Epidermal melanocyte (primary cell): ENCODE measurements at regions not wholly inside any gene's neighbourhood (a gene's known extent, or its start where the extent isn't known, plus 50 kb on each side); places are given as distances from the start of the nearest gene placed in this dataset.

ENCODE experiments used
- DNase-seq: peaks from one replicate; pipeline ENCODE4 v3.0.0; 2011; ENCODE audit warnings: low spot score; ENCODE audit not compliant: insufficient read length

DNA sequence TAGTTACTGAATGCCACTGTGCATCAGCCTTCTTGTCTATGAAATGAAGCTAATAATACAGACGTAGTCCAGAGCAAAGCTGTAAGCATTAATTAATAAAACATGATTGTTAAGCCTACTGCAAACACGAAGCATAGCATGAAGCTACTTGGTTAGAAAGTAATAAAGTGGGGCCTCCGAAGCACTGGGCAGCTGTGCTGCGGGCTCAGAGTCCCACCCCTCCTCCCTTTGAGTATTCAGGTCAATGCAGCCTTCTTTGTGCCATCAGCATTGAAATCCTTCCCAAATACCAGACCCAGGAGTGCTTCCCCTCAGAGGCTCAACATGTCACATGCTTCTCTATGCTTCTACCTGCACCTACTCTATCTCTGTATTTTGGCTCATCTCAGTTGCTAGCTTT, 1112.6 kb downstream of the IGSF11 start:
- DNase-seq, result no peak

DNA sequence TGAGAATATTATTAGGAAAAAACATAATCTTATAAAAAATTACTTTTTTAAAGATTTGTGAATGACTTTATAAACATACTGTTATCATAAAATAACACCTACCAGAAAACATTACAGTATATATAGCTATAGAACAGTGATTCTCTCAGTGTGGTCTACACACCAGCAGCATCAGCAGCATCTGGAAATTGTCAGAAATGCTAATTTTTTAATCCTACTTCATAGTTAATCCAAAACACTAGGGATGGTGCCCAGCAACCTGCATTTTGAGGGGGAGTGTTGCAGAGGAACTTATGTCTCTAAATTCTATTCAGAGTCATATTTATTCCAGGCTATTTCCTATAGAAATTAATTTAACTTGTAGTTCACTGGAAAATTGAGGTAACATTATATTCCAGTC, 1107.8 kb downstream of the IGSF11 start:
- DNase-seq, result no peak

DNA sequence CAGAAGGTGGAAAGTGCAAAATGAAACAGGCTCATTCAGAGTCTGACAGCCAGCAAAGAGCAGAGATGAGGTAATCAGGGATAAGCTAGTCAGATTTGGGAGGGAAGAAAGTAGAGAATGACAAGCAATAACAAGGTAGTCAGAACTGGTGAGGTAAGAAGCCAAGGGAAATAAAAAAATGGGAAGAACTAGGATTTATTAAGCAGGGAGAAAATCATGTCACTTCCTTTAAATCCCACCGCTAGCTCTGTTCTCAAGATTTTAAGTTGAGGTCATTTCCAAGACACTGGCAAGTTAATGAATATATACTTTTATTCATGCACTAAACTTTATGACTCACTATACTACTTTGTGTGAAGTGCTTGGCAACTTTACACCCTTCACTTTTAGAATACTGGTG, 1106.8 kb downstream of the IGSF11 start:
- no peak for DNase-seq

DNA sequence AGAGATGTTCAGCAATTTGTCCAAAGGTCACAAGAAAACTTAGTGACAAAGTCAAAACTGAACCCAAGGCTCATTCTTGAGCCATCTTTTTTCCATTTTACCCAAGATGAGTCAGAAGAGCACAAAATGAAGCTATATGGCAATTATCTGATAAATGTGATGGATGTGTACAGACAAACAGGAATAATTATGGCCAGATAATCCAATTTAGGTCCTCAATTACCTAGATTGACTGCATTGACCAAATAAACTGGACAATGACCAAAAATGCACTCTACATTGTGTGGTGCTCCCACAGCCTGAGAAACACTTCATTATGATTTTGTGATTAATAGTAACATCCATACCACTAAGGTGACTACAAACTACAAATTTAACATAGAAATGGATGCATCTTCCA, 1105.8 kb downstream of the IGSF11 start:
- DNase-seq, result no peak

DNA sequence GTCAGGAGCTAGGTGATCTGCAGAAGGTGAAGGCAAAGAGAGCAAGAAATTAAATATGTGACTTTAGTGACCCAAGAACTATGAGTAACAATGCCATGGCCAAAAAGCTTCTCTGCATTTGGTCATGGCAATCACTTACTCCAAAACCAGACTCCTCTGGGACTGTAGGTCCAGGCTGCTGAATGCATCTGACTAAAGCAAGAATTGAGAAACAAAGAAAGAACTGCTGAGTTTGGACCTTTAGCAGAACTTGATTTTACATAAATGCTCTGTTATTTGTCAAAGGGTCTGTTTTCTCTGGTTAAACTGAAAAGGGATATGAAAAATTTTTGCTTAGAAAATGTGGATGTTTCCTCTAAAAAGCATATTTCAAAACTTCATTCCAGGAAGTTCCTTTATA, 1102.2 kb downstream of the IGSF11 start:
- no peak for DNase-seq

DNA sequence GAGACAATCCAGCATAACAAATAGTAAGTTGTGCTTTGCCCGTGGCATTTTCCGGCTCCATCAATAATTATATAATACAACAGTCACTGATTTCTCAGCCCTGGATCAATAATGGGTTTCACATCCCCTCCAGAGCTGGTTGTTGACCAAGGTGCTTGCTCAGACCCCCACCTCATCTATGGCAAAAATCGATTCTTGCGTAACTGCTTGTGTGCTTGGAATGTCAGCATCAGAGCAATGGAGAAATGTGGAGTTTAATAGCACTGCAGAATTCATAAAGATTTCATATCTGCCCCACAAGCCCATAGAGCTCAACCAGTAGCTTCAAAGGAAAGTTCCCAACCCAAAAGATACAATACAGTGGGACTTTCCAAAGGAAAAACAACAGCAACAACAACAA, 1098.5 kb downstream of the IGSF11 start:
- no peak for DNase-seq

DNA sequence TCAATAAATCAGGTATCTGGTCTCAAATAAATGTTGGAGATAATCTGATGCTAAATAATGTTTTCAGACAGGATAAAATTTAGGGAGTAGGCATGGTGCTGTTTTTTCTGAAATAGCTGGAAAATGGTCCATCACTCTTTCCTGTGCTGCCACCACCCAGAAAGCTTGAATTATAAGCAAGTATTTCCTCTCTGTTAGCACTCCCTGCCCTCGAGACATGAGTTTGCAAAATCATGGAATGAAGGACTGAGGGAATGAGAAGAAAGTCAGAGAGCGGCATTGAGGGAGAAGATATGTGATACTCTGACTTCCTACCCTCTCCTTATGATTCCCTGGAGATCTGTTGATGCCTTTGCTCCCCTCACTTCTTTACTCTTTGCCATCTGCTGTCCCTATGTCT, 1095.7 kb downstream of the IGSF11 start:
- no peak for DNase-seq

DNA sequence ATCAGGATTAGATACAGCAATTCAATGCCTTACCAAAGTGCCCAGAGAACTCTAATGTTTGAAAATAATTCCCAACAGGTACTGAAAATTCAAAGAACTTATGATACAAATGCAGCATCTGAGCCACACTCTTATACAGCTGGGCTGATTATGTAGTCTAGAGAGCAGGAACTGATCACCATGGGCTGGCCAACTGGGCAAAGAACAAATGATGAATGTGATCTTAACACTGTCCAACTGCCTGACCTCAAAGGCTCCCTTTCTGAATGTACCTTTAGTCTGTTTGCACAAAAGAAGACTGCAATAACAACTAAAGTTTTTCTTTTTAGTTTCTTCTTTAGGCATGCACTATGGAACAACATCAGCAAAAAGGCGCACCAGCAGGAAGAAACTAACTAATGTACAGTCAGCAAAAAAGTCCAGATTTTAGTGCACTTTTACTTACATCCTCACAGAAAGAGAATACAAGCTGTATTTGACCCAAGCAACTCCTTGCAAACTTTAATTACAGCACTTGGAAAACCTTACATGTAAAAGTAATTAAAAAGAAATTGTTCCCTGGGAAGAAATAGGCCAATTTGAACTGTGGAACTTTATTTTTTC, 1095.1 kb downstream of the IGSF11 start:
- DNase-seq, result no peak

DNA sequence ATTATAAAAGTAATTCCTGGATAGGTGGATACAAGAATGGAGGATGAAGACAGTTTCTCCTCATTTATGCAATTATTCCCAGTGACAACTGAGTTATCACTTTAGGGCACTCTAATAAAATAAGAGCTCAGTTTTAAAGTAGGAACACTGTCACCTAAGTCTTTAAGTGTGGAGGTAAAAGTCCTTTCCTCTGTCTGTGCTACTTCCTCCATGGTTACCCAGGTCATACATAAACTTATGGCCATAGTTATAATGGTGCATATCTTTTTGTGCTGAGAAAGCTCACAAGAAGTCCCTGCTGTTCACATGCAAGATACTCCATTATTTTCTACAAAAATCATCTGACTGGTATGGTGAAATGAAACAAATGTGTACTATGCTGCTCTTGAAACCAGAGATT, 1093.6 kb downstream of the IGSF11 start:
- DNase-seq, result no peak

DNA sequence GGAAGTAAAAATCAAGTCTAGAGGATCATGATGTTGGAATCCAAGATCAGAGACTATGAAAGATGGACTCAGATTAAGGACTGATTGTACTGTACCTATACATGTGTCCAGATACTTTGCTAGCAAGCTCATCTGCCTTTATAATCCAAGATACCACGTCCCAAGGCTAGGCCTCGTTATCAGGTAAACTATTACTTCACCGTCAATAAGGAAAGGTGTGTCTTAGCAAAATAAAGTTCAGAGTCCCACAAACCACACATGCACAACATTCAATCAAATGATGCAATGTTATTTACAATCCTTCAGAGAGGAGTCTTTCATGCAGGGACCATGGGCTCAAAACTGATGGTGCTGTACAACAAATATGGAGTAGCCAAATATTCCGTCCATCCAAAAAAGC, 1092.9 kb downstream of the IGSF11 start:
- no peak for DNase-seq

DNA sequence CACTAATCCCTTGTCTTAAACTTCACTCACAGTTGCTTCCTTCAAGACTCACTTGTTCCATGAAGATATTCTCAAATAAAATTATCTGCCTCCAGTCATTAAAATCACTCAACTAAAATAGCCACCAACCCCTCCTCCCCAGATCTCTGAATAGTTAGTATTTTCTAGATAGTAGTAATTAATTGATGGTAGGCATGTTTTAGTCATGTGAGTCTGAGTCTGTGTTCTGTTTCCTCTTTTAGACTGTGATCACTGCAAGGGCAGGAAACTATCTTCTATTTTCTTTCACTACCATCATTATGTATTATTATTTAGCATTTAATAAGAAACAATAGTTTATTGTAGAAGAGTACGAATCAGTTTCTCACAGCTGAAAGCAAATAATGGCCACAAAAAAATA, 1080.5 kb downstream of the IGSF11 start:
- no peak for DNase-seq

DNA sequence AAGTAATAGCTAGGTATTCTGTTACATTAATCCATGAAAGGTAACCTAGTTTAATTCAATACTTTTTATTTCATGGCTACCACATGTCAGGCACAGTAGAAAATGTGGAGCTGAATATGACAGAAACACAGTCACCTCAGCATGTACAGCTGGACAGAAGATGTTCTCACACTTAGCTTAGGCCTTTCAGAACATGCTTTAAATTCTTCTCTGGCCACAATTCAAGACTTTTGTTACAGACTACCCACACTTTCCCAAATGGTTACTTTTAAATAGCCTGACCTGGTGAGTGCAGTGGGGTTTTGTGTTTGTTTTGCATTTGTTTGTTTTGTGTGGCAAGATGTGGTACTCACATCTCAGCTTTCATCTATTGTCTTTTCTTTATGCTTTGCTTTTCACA, 1079.5 kb downstream of the IGSF11 start:
- DNase-seq, result no peak

DNA sequence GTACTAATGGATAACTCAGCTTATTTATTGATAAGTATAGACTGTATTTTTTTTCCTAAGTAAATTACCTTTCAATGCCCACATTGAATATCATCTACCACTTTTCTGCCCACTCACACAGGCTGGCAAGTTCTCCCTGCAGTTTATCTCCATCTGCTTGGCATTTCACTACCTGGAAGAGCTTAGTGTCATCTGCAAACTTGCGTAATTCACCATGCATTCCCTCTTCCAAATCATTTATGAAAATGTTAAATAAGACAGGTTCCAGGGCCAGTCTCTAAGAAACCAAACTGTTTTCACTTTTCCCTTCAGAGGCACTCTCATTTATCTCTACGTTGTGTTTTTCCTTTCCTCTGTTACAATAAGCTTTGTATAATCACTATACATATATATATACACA, 1076.6 kb downstream of the IGSF11 start:
- no peak for DNase-seq

DNA sequence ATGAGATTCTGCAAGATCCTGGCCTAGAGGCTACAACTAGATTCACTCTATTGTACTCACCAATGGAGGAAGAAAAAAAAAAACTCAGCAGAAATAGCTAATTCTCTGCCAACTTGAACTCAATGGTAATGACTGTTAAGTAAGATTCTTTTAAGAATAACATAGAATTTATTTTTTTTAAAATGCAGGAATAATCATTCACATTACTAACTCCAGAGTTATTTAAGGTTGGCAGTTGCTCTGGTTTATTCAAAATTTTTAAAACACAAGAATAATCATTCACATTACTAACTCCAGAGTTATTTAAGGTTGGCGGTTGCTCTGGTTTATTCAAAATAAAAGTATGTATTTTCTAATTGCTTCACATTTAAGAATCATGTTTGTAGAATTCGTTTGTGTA, 1071.9 kb downstream of the IGSF11 start:
- DNase-seq, result no peak

DNA sequence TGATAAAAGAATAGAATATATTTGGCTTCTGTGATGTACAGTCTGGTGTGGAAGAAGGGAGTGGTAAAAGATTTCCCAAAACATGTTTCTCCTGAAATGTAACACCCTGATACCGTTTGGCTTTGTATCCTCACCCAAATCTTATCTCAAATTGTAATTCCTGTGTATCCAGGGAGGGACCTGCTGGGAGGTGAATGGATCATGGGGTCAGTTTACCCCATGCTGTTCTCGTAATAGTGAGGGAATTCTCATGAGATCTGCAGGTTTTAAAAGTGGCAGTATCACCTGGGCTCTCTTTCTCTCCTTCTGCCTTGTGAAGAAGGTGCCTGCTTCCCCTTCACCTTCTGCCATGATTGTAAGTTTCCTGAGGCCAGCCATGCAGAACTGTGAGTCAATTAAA, 1070.8 kb downstream of the IGSF11 start:
- no peak for DNase-seq

DNA sequence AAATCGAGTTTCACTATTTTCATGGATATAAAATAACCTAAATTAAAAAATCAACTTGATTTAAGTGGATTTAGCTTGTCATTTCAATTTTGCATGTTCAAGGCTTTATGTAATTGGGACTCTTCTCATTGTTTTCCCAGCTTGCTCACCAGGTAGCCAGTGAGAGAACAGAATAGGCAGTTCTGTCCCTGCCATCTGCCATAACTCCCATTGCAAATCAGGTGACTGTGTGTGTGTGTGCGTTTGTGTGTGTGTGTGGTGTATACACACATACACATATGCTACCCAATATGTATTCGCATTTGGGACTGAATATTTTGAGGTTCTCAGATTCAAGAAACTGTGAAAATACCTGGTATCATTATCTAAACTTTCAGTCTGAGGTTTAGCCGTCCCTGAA, 1069.8 kb downstream of the IGSF11 start:
- DNase-seq, result no peak

DNA sequence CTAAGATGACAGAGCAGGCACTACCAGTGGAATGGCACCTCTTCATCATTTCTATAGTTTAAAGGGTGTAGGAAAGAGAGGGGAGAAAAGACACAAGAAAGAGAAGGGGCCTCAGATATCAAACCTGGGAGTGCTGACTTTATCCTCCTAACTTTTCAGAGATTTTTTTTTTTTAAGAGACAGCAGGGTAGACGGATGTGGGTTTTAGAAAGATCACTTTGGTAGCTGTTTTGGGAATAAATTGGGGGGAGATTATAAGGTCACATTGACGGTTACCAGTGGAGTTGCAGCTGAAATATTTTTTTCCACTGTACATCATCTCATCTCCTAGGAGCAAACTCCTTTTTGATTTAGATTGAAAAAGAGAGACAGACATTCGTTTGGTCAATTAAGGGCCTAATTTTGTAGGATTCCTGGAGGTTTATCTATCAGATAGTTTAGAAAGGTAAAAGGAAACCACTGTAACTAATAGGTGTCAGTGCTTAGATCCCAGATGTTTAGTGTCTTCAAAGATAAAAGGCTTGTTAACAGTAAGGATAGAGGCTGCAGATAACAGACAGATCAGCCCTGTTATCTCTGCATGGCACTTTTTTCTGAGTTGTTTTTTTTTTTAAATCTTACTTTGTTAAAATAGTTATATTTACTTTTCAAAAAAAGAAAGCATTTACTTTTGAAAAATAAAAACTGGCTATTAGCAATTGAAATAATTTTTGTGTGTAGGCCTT, 1057.0 kb downstream of the IGSF11 start:
- no peak for DNase-seq

DNA sequence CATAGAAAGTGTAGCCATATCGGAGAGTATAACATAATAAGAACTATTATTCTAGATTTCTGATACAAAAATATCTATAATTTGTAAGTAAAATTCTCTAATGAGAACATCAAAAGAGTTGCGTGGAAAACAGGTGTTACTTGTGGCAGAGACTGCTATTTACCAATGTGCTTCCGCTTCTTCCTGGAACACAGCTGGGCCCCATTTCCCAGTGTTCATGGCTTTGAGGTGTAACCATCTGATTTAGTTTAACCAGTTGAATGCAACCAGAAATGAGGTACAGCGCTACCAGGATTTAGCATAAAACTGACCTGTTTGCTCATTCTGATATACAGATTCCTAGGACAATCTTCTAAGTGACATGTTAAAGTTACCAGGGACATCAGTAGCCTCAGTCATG, 1055.2 kb downstream of the IGSF11 start:
- no peak for DNase-seq

DNA sequence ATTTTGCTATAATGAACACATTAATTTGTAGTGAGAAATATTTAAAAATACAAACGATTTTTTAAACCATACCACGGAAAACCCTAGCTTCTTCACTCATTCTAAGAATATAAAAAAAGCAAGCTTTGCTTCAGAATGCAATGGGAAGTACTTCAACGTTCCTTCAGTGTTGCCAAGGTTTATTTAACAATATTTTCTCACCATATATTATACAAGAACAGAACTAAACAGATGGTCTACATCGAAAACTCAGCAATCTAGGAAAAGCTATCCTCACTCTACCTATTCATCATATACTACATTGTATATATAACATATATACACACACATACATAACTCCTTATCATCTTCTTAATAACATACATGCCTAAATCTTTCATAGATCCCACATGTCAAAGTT, 1047.4 kb downstream of the IGSF11 start:
- no peak for DNase-seq

DNA sequence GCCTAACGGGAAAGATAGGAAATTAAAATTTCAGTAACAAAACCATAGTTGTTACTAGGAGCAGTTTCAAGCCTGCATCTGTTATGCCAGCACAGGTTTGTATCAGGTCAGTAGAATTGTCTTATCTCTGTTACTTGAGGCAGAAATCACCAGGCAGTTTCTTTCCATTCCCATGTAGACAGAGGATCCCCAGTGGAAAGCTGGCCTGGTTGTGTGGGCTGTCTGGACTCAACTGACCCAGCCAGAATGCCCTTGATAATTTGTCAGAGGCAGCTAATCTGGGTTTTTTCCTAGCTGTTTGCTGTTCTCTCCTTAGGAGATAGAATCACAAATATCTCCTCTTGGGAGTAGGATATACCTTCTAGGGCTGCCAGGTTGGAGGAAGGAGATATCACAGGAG, 1044.7 kb downstream of the IGSF11 start:
- no peak for DNase-seq

DNA sequence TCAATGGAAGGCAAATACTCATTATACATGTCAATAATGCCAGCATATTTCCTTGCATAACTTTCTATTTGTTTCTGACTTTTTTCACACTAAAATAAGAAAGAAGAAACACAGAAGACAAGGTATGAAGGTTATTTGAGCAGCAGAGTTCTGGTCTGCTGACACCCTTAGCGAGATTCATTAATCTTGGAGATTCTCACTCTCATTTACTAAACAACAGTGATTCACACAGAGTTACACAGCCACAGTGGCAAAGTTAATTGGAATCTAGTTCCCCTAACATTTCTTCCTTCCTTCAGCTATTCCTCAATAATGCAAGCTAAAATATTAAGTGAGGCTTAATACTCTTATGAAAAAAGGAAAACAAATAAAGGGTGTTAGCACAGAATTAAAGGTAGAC, 1044.0 kb downstream of the IGSF11 start:
- DNase-seq, result no peak

DNA sequence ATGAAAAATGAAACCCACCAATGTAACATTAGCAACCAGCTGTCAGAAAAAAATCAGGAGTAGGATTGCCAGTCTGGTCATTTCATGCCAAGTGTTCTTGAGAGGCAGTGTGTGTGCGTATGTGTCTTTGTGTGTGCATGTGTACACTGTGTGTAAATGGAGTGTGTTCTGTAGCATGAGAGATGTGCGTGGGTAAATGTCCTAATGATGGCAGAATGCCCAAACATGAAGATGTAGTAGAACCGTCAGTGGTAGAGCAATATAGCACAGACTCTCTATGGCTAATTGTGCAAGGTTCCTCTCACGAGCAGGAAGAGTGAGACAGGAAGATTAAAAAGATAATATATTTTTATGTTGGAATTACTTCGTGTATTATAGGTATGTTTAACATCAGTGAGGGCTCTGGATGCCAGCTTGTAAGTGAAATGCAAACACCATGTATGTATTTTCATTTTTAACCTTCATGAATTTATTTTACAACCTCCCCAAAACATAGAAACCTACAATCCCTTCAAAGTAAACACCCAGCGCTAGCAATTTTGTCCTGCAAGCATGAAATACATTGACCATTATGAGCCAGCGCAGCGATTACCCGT, 1038.7 kb downstream of the IGSF11 start:
- no peak for DNase-seq
